ENCODE measurements at regions not wholly inside any gene's neighbourhood (a gene's known extent, or its start where the extent isn't known, plus 50 kb on each side); places are given as distances from the start of the nearest gene placed in this dataset.

GRCh38 chr9:8115570-8115969, 316.0 kb upstream of the DMAC1 start:
- DNase-seq (ENCODE audit: low read depth): no peak
- no peak overlapping the region for H3K4me3 ChIP-seq (ENCODE audit: low read depth, low read length)
- TF ChIP-seq MAX (IDR thresholded peaks at IDR 0.05; ENCODE audit: low read depth, low read length): no peak
- no peak for TF ChIP-seq POLR2A (IDR thresholded peaks at IDR 0.05; ENCODE audit: extremely low read depth, insufficient read length)
- TF ChIP-seq, protein P1, sequence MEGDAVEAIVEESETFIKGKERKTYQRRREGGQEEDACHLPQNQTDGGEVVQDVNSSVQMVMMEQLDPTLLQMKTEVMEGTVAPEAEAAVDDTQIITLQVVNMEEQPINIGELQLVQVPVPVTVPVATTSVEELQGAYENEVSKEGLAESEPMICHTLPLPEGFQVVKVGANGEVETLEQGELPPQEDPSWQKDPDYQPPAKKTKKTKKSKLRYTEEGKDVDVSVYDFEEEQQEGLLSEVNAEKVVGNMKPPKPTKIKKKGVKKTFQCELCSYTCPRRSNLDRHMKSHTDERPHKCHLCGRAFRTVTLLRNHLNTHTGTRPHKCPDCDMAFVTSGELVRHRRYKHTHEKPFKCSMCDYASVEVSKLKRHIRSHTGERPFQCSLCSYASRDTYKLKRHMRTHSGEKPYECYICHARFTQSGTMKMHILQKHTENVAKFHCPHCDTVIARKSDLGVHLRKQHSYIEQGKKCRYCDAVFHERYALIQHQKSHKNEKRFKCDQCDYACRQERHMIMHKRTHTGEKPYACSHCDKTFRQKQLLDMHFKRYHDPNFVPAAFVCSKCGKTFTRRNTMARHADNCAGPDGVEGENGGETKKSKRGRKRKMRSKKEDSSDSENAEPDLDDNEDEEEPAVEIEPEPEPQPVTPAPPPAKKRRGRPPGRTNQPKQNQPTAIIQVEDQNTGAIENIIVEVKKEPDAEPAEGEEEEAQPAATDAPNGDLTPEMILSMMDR (IDR thresholded peaks at IDR 0.05; ENCODE audit: low read depth, low read length): no peak
- no peak for TF ChIP-seq MYC (IDR thresholded peaks at IDR 0.05; ENCODE audit: low read depth, low read length)

DNA sequence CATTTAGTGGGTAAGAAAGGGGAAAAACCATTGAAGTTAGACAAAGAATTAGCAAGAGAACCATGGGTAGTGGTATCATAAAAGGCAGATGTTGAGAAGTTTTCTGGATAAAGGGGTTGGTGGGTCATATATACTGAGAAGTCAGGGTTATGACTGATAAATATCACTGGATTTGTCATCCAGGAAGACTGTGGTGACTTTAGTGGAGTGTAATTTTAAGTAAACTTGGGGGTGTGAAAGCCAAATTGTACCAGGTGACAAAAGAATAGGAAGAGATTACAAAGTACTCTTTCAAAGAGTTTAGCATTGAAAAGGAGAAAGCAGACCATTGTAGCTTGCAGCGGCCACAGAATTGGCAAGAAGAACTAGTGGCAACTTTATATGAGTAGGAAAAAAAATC, 315.2 kb upstream of the DMAC1 start:
- DNase-seq (ENCODE audit: low read depth): no peak
- TF ChIP-seq, protein P1 (IDR thresholded peaks at IDR 0.05; ENCODE audit: low read depth, low read length): no peak
- TF ChIP-seq MYC (IDR thresholded peaks at IDR 0.05; ENCODE audit: low read depth, low read length) (no peak), MAX (IDR thresholded peaks at IDR 0.05; ENCODE audit: low read depth, low read length) (no peak), POLR2A (IDR thresholded peaks at IDR 0.05; ENCODE audit: extremely low read depth, insufficient read length) (no peak)
- no peak overlapping the region for H3K4me3 ChIP-seq (ENCODE audit: low read depth, low read length)

DNA sequence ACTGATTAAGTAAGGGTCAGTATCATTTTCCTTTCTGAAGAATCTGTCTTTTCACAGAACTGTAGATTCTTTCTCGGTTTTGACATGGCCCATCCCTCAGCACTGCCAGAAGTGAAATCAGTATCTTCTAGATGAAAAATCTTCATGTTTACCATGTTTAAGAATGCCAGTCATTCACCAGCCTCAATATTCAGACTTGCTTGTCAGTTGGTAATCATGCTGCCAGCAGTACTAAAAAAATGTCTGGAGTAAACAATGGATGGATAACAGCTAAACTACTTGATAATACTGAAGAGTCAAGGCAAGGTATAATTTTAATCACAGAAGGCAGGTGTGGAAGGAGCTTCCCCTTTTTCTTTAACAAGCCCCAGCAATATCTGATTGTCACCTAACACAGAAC, 306.8 kb upstream of the DMAC1 start:
- no peak for DNase-seq (ENCODE audit: low read depth)
- H3K4me3 ChIP-seq (ENCODE audit: low read depth, low read length): no peak overlapping the region
- TF ChIP-seq, protein P1 (IDR thresholded peaks at IDR 0.05; ENCODE audit: low read depth, low read length): no peak
- no peak for TF ChIP-seq MYC (IDR thresholded peaks at IDR 0.05; ENCODE audit: low read depth, low read length)
- no peak for TF ChIP-seq POLR2A (IDR thresholded peaks at IDR 0.05; ENCODE audit: extremely low read depth, insufficient read length)
- TF ChIP-seq MAX (IDR thresholded peaks at IDR 0.05; ENCODE audit: low read depth, low read length): no peak

GRCh38 chr9:8101607-8102006, 302.0 kb upstream of the DMAC1 start:
- H3K4me3 ChIP-seq (ENCODE audit: low read depth, low read length): no peak overlapping the region
- DNase-seq (ENCODE audit: low read depth): no peak
- no peak for TF ChIP-seq MYC (IDR thresholded peaks at IDR 0.05; ENCODE audit: low read depth, low read length)
- TF ChIP-seq, protein P1 (IDR thresholded peaks at IDR 0.05; ENCODE audit: low read depth, low read length): no peak
- TF ChIP-seq POLR2A (IDR thresholded peaks at IDR 0.05; ENCODE audit: extremely low read depth, insufficient read length): no peak
- no peak for TF ChIP-seq MAX (IDR thresholded peaks at IDR 0.05; ENCODE audit: low read depth, low read length)

DNA sequence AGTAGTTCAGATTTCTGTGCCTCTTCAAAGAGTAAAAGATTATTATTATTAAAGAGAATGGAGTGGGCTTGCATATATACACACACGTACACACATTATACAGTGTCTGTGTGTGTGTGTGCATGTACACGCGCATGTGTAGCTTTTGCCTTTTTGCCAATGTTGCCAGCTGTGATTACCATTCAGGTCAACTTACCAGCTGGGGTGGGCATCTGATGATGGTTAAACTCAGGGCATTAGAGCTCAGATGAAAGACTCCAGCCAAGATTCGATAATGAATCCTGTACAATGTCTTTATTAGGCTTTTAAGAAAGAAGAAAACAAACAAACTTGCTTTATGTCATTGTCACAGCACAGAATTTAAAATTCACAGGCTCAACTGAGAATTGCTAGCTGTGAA, 296.5 kb upstream of the DMAC1 start:
- no peak for DNase-seq (ENCODE audit: low read depth)
- H3K4me3 ChIP-seq (ENCODE audit: low read depth, low read length): no peak overlapping the region
- TF ChIP-seq MAX (IDR thresholded peaks at IDR 0.05; ENCODE audit: low read depth, low read length): no peak
- no peak for TF ChIP-seq POLR2A (IDR thresholded peaks at IDR 0.05; ENCODE audit: extremely low read depth, insufficient read length)
- TF ChIP-seq MYC (IDR thresholded peaks at IDR 0.05; ENCODE audit: low read depth, low read length): no peak
- TF ChIP-seq, protein P1 (IDR thresholded peaks at IDR 0.05; ENCODE audit: low read depth, low read length): no peak

- no peak overlapping the region for H3K4me3 ChIP-seq (ENCODE audit: low read depth, low read length)
- DNase-seq (ENCODE audit: low read depth): no peak
Observed at GRCh38 chr9:8095672-8096086, 296.1 kb upstream of the DMAC1 start.

More at GRCh38 chr9:8095672-8096086, 296.1 kb upstream of the DMAC1 start:
- TF ChIP-seq MYC (IDR thresholded peaks at IDR 0.05; ENCODE audit: low read depth, low read length) (no peak), POLR2A (IDR thresholded peaks at IDR 0.05; ENCODE audit: extremely low read depth, insufficient read length) (no peak), MAX (IDR thresholded peaks at IDR 0.05; ENCODE audit: low read depth, low read length) (no peak)
- TF ChIP-seq, protein P1 (IDR thresholded peaks at IDR 0.05; ENCODE audit: low read depth, low read length): no peak

Data from NB4 (cell line).